ENCODE measurements at regions not wholly inside any gene's neighbourhood (a gene's known extent, or its start where the extent isn't known, plus 50 kb on each side); places are given as distances from the start of the nearest gene placed in this dataset.
"Not testable (repeated sequence)": the region's sequence is repeated elsewhere in the genome, so short reads cannot be mapped to it uniquely, and the experiment has no call there.

GRCh38 chr7:16267953-16268820, 153.2 kb downstream of the CRPPA start:
- no peaks in the 10 kb centered on the region for H3K4me1 ChIP-seq (ENCODE audit: control insufficient read depth in 1 of 2, insufficient read depth in 2 of 2, low read length in 2 of 2)
- H3K4me3 ChIP-seq (ENCODE audit: low read depth in 1 of 2, low read length in 2 of 2), result no peak overlapping the region
- H3K9me3 ChIP-seq (ENCODE audit: control insufficient read depth in 1 of 2, low read length in 2 of 2), result no peaks in the 10 kb centered on the region
- no peaks in the 10 kb centered on the region for H3K27me3 ChIP-seq (ENCODE audit: control insufficient read depth in 1 of 2, insufficient read depth in 2 of 2, low read length in 2 of 2)
- no peak overlapping the region for H3K27ac ChIP-seq (ENCODE audit: low read depth, low read length)
- H3K36me3 ChIP-seq (ENCODE audit: control insufficient read depth in 1 of 2, insufficient read depth in 2 of 2, low read length in 2 of 2), result no peaks in the 10 kb centered on the region
- no peak overlapping the region for H3K9ac ChIP-seq (ENCODE audit: low read depth in 1 of 2, low read length in 2 of 2)

DNA sequence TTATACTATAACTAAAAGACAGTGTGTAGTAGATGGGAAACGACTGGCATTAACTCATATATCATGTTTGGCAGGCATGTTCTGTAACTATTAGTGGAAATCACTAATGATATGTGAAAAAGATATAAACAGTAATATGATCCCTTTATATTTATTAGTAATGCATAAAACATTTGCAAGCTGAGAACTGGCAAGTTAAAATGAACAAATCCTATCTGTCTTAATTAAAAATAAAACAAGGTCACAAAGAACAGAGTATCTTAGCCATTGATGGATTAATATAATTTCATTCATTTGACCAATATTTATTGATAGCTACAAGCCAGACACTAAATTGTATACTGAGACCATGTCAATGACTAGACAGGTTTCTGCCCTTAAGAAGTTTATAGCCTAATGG, 154.5 kb downstream of the CRPPA start:
- no peak overlapping the region for H3K27ac ChIP-seq (ENCODE audit: low read depth, low read length)
- H3K4me1 ChIP-seq (ENCODE audit: control insufficient read depth in 1 of 2, insufficient read depth in 2 of 2, low read length in 2 of 2), result no peaks in the 10 kb centered on the region
- no peaks in the 10 kb centered on the region for H3K9me3 ChIP-seq (ENCODE audit: control insufficient read depth in 1 of 2, low read length in 2 of 2)
- H3K4me3 ChIP-seq (ENCODE audit: low read depth in 1 of 2, low read length in 2 of 2), result no peak overlapping the region
- no peak overlapping the region for H3K9ac ChIP-seq (ENCODE audit: low read depth in 1 of 2, low read length in 2 of 2)
- H3K36me3 ChIP-seq (ENCODE audit: control insufficient read depth in 1 of 2, insufficient read depth in 2 of 2, low read length in 2 of 2), result no peaks in the 10 kb centered on the region
- H3K27me3 ChIP-seq (ENCODE audit: control insufficient read depth in 1 of 2, insufficient read depth in 2 of 2, low read length in 2 of 2), result no peaks in the 10 kb centered on the region

- H3K9me3 ChIP-seq (ENCODE audit: control insufficient read depth in 1 of 2, low read length in 2 of 2); H3K4me1 ChIP-seq (ENCODE audit: control insufficient read depth in 1 of 2, insufficient read depth in 2 of 2, low read length in 2 of 2); H3K27ac ChIP-seq (ENCODE audit: low read depth, low read length); H3K9ac ChIP-seq (ENCODE audit: low read depth in 1 of 2, low read length in 2 of 2); H3K4me3 ChIP-seq (ENCODE audit: low read depth in 1 of 2, low read length in 2 of 2); H3K36me3 ChIP-seq (ENCODE audit: control insufficient read depth in 1 of 2, insufficient read depth in 2 of 2, low read length in 2 of 2); H3K27me3 ChIP-seq (ENCODE audit: control insufficient read depth in 1 of 2, insufficient read depth in 2 of 2, low read length in 2 of 2): not testable (repeated sequence)
Observed at GRCh38 chr7:16266470-16266869, 154.9 kb downstream of the CRPPA start.

DNA sequence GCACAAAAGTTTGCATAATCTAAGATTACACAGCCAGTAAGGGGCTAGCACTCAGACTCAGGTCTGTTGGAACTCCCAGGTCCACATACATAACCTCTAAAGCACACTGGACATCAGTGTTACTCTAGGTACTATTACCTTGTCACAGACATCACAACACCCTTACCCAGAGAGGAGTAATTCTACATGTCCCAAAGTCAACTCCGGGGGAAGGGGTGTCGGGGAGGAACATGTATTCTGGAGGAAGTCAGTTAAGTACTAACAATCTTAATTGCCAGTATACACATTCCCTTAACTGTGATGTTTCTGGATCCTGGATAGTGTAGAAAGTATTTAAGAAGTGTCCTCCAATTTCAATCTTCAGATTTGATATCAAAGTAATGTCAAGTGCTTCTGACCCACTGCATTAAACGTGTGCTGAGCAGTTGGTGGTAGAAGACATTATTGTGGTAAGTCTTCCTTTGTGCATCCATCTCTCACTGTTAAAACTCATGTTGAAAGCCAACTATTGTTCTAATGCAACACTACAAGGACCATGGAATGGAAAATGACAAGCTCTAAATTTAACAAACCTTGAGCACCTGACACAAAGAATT, 155.4 kb downstream of the CRPPA start:
- Histone ChIP-seq H3K9me3 (ENCODE audit: control insufficient read depth in 1 of 2, low read length in 2 of 2) (no peaks in the 10 kb centered on the region), H3K27ac (ENCODE audit: low read depth, low read length) (no peak overlapping the region), H3K9ac (ENCODE audit: low read depth in 1 of 2, low read length in 2 of 2) (no peak overlapping the region), H3K4me3 (ENCODE audit: low read depth in 1 of 2, low read length in 2 of 2) (no peak overlapping the region), H3K36me3 (ENCODE audit: control insufficient read depth in 1 of 2, insufficient read depth in 2 of 2, low read length in 2 of 2) (no peaks in the 10 kb centered on the region), H3K27me3 (ENCODE audit: control insufficient read depth in 1 of 2, insufficient read depth in 2 of 2, low read length in 2 of 2) (no peaks in the 10 kb centered on the region), H3K4me1 (ENCODE audit: control insufficient read depth in 1 of 2, insufficient read depth in 2 of 2, low read length in 2 of 2) (no peaks in the 10 kb centered on the region)

- Histone ChIP-seq H3K27ac (ENCODE audit: low read depth, low read length) (no peak overlapping the region), H3K4me3 (ENCODE audit: low read depth in 1 of 2, low read length in 2 of 2) (no peak overlapping the region), H3K9me3 (ENCODE audit: control insufficient read depth in 1 of 2, low read length in 2 of 2) (no peaks in the 10 kb centered on the region), H3K36me3 (ENCODE audit: control insufficient read depth in 1 of 2, insufficient read depth in 2 of 2, low read length in 2 of 2) (no peaks in the 10 kb centered on the region), H3K27me3 (ENCODE audit: control insufficient read depth in 1 of 2, insufficient read depth in 2 of 2, low read length in 2 of 2) (no peaks in the 10 kb centered on the region), H3K4me1 (ENCODE audit: control insufficient read depth in 1 of 2, insufficient read depth in 2 of 2, low read length in 2 of 2) (no peaks in the 10 kb centered on the region), H3K9ac (ENCODE audit: low read depth in 1 of 2, low read length in 2 of 2) (no peak overlapping the region)
Observed at GRCh38 chr7:16264823-16265804, 156.2 kb downstream of the CRPPA start.

DNA sequence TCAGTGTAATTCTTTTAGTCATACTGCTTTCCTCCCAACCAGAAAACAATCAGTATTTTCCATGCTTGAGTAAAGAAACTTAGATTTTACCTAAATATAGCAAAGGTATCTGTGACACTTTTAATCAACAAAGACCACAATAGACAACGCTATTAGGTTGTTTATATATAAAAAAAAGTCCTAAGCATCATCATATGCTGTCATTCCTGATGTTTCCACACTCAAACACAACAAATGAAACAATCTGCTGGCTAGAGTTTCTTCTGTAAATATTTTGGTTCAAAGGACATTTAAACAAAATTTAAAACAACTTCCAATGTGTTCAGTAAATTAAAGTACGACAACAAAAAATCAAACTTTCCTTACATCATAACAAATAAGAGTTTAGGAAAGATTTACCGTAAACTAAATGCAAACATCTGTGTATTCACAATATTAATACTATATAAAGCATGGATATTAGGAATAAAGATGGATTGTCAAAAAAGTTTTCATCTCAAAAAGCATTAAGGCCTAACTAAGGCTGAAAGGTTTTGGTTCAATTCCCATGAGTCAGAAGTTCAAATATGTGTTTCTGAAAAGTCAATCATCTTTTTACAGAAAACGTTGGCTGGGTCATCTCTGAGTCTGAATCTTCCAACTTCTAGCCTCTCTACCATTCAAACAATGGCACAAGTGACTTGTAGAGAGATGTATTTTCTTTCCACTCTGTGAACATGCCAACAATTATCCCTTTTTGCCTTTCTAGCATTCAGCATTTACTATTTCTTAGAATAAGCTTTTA, 157.1 kb downstream of the CRPPA start:
- no peak overlapping the region for H3K4me3 ChIP-seq (ENCODE audit: low read depth in 1 of 2, low read length in 2 of 2)
- H3K36me3 ChIP-seq (ENCODE audit: control insufficient read depth in 1 of 2, insufficient read depth in 2 of 2, low read length in 2 of 2), result no peaks in the 10 kb centered on the region
- no peaks in the 10 kb centered on the region for H3K4me1 ChIP-seq (ENCODE audit: control insufficient read depth in 1 of 2, insufficient read depth in 2 of 2, low read length in 2 of 2)
- H3K27me3 ChIP-seq (ENCODE audit: control insufficient read depth in 1 of 2, insufficient read depth in 2 of 2, low read length in 2 of 2), result no peaks in the 10 kb centered on the region
- no peak overlapping the region for H3K9ac ChIP-seq (ENCODE audit: low read depth in 1 of 2, low read length in 2 of 2)
- no peak overlapping the region for H3K27ac ChIP-seq (ENCODE audit: low read depth, low read length)
- no peaks in the 10 kb centered on the region for H3K9me3 ChIP-seq (ENCODE audit: control insufficient read depth in 1 of 2, low read length in 2 of 2)

- not testable (repeated sequence) for H3K9ac ChIP-seq (ENCODE audit: low read depth in 1 of 2, low read length in 2 of 2); H3K36me3 ChIP-seq (ENCODE audit: control insufficient read depth in 1 of 2, insufficient read depth in 2 of 2, low read length in 2 of 2); H3K27me3 ChIP-seq (ENCODE audit: control insufficient read depth in 1 of 2, insufficient read depth in 2 of 2, low read length in 2 of 2); H3K4me1 ChIP-seq (ENCODE audit: control insufficient read depth in 1 of 2, insufficient read depth in 2 of 2, low read length in 2 of 2); H3K27ac ChIP-seq (ENCODE audit: low read depth, low read length); H3K4me3 ChIP-seq (ENCODE audit: low read depth in 1 of 2, low read length in 2 of 2); H3K9me3 ChIP-seq (ENCODE audit: control insufficient read depth in 1 of 2, low read length in 2 of 2)
Observed at GRCh38 chr7:16263377-16263776, 158.0 kb downstream of the CRPPA start.

- H3K4me1 ChIP-seq (ENCODE audit: control insufficient read depth in 1 of 2, insufficient read depth in 2 of 2, low read length in 2 of 2), result no peaks in the 10 kb centered on the region
- no peaks in the 10 kb centered on the region for H3K9me3 ChIP-seq (ENCODE audit: control insufficient read depth in 1 of 2, low read length in 2 of 2)
- H3K27me3 ChIP-seq (ENCODE audit: control insufficient read depth in 1 of 2, insufficient read depth in 2 of 2, low read length in 2 of 2), result no peaks in the 10 kb centered on the region
- H3K9ac ChIP-seq (ENCODE audit: low read depth in 1 of 2, low read length in 2 of 2), result no peak overlapping the region
- H3K4me3 ChIP-seq (ENCODE audit: low read depth in 1 of 2, low read length in 2 of 2), result no peak overlapping the region
- H3K36me3 ChIP-seq (ENCODE audit: control insufficient read depth in 1 of 2, insufficient read depth in 2 of 2, low read length in 2 of 2), result no peaks in the 10 kb centered on the region
- no peak overlapping the region for H3K27ac ChIP-seq (ENCODE audit: low read depth, low read length)
Observed at GRCh38 chr7:16261654-16262053, 159.7 kb downstream of the CRPPA start.

GRCh38 chr7:16261100-16261499, 160.2 kb downstream of the CRPPA start:
- Histone ChIP-seq H3K9ac (ENCODE audit: low read depth in 1 of 2, low read length in 2 of 2) (no peak overlapping the region), H3K9me3 (ENCODE audit: control insufficient read depth in 1 of 2, low read length in 2 of 2) (no peaks in the 10 kb centered on the region), H3K4me1 (ENCODE audit: control insufficient read depth in 1 of 2, insufficient read depth in 2 of 2, low read length in 2 of 2) (no peaks in the 10 kb centered on the region), H3K27me3 (ENCODE audit: control insufficient read depth in 1 of 2, insufficient read depth in 2 of 2, low read length in 2 of 2) (no peaks in the 10 kb centered on the region), H3K36me3 (ENCODE audit: control insufficient read depth in 1 of 2, insufficient read depth in 2 of 2, low read length in 2 of 2) (no peaks in the 10 kb centered on the region), H3K27ac (ENCODE audit: low read depth, low read length) (no peak overlapping the region), H3K4me3 (ENCODE audit: low read depth in 1 of 2, low read length in 2 of 2) (no peak overlapping the region)

Measured in duodenal mucosa (tissue), 2 donors.